Testis (tissue), 2 donors: ENCODE measurements at regions not wholly inside any gene's neighbourhood (a gene's known extent, or its start where the extent isn't known, plus 50 kb on each side); places are given as distances from the start of the nearest gene placed in this dataset.

Source experiments
- CTCF ChIP-seq, 3 experiments: fragments of 450-650 bp in 2 of 3; fragments of 200-600 bp in 1 of 3; sonication (generic) in 1 of 3; IDR thresholded peaks; one replicate each; pipeline ENCODE4 v1.5.1; 2016 to 2019; ENCODE audit warnings: antibody characterized with exemption in 3 of 3, mild to moderate bottlenecking in 2 of 3, moderate library complexity in 1 of 3
- POLR2A ChIP-seq: fragments of 450-650 bp; IDR thresholded peaks from one replicate; pipeline ENCODE4 v1.6.1; 2017; ENCODE audit warnings: antibody characterized with exemption, mild to moderate bottlenecking, moderate library complexity

GRCh38 chr14:98748966-98749365, 523.0 kb downstream of the BCL11B start:
- TF ChIP-seq CTCF (IDR thresholded peaks at IDR 0.05) (no peak), POLR2A (no peak)
